Nephron (organoid): ENCODE measurements at regions not wholly inside any gene's neighbourhood (a gene's known extent, or its start where the extent isn't known, plus 50 kb on each side); places are given as distances from the start of the nearest gene placed in this dataset.
A peak's percentile ranks its signal among the peaks of the same experiment; 100 is the strongest.

ENCODE experiments used
- H3K27ac Mint-ChIP-seq, 3 experiments: 2 replicates each; pipeline ENCODE4 v1.8.0; 2020; ENCODE audit warnings: mixed read lengths in 3 of 3, mild to moderate bottlenecking in 2 of 3, moderate library complexity in 1 of 3
- H3K27me3 Mint-ChIP-seq: 2 replicates; pipeline ENCODE4 v1.8.0; 2021; ENCODE audit warnings: low read depth, mild to moderate bottlenecking, moderate library complexity, mixed read lengths
- H3K36me3 Mint-ChIP-seq: 2 replicates; pipeline ENCODE4 v1.8.0; 2020; ENCODE audit warnings: low read depth, mixed read lengths
- H3K4me1 Mint-ChIP-seq: 2 replicates; pipeline ENCODE4 v1.8.0; 2020; ENCODE audit warnings: mixed read lengths
- H3K4me3 Mint-ChIP-seq, 3 experiments: 2 replicates each; pipeline ENCODE4 v1.8.0; 2020; ENCODE audit warnings: mild to moderate bottlenecking in 3 of 3, mixed read lengths in 3 of 3, moderate library complexity in 2 of 3
- H3K9me3 Mint-ChIP-seq: 2 replicates; pipeline ENCODE4 v1.8.0; 2020; ENCODE audit warnings: mixed read lengths
- TF ChIP-seq, protein P1 (sequence below), 3 experiments: fragments of 200-600 bp; sonication (generic); IDR thresholded peaks; one replicate each; pipeline ENCODE4 v1.5.0; 2021; ENCODE audit warnings: antibody characterized with exemption in 3 of 3; ENCODE audit not compliant: unreplicated experiment in 3 of 3

DNA sequence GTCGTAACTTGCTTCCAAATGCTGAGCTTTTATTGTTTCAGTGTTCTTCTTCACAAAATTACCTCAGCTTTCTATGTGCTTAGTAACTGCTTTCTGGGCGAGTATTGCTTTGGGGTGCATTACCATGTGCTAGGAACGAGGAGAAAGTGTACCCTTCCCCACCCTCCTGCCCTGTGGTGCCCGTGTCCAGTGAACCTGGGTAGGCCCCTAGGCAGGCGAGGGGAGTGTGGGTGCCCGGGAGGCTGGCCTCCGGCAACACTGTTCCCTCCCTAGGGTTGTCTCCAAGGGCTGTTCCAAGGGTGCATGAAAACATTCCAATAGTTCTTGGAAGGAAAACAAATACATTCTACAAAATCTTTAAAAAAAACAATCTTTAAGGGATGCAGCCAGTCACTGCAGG is 216.5 kb upstream of the SOX1 start:
- TF ChIP-seq, protein P1, sequence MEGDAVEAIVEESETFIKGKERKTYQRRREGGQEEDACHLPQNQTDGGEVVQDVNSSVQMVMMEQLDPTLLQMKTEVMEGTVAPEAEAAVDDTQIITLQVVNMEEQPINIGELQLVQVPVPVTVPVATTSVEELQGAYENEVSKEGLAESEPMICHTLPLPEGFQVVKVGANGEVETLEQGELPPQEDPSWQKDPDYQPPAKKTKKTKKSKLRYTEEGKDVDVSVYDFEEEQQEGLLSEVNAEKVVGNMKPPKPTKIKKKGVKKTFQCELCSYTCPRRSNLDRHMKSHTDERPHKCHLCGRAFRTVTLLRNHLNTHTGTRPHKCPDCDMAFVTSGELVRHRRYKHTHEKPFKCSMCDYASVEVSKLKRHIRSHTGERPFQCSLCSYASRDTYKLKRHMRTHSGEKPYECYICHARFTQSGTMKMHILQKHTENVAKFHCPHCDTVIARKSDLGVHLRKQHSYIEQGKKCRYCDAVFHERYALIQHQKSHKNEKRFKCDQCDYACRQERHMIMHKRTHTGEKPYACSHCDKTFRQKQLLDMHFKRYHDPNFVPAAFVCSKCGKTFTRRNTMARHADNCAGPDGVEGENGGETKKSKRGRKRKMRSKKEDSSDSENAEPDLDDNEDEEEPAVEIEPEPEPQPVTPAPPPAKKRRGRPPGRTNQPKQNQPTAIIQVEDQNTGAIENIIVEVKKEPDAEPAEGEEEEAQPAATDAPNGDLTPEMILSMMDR (IDR thresholded peaks at IDR 0.05; ENCODE audit: unreplicated experiment in 3 of 3): no peak
- peaks cover 34% of the 10 kb centered on the region for H3K4me1 Mint-ChIP-seq
- no peak overlapping the region for H3K27ac Mint-ChIP-seq
- H3K4me3 Mint-ChIP-seq: no peak overlapping the region
- peaks cover 3% of the 10 kb centered on the region for H3K9me3 Mint-ChIP-seq
- peaks cover 49% of the 10 kb centered on the region for H3K27me3 Mint-ChIP-seq
- no peaks in the 10 kb centered on the region for H3K36me3 Mint-ChIP-seq

DNA sequence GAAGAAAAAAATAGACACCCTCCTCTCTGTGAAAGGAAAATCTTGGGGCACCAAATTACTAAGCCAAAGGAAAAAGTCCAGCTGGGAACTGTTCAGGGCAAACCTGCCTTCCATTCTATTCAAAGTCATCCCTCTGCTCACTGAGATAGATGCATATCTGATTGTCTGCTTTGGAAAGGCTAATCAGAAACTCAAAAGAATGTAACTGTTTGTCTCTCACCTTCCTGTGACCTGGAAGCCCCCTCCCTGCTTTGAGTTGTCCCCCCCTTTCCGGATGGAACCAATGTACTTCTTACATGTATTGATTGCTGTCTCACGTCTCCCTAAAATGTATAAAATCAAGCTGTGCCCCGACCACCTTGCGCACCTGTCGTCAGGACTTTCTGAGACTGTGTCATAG is 216.0 kb upstream of the SOX1 start:
- no peak overlapping the region for H3K4me3 Mint-ChIP-seq
- no peaks in the 10 kb centered on the region for H3K36me3 Mint-ChIP-seq
- H3K27me3 Mint-ChIP-seq: peaks cover 44% of the 10 kb centered on the region
- H3K4me1 Mint-ChIP-seq: peaks cover 34% of the 10 kb centered on the region
- peaks cover 3% of the 10 kb centered on the region for H3K9me3 Mint-ChIP-seq
- H3K27ac Mint-ChIP-seq: no peak overlapping the region
- TF ChIP-seq, protein P1 (IDR thresholded peaks at IDR 0.05; ENCODE audit: unreplicated experiment in 3 of 3): no peak

DNA sequence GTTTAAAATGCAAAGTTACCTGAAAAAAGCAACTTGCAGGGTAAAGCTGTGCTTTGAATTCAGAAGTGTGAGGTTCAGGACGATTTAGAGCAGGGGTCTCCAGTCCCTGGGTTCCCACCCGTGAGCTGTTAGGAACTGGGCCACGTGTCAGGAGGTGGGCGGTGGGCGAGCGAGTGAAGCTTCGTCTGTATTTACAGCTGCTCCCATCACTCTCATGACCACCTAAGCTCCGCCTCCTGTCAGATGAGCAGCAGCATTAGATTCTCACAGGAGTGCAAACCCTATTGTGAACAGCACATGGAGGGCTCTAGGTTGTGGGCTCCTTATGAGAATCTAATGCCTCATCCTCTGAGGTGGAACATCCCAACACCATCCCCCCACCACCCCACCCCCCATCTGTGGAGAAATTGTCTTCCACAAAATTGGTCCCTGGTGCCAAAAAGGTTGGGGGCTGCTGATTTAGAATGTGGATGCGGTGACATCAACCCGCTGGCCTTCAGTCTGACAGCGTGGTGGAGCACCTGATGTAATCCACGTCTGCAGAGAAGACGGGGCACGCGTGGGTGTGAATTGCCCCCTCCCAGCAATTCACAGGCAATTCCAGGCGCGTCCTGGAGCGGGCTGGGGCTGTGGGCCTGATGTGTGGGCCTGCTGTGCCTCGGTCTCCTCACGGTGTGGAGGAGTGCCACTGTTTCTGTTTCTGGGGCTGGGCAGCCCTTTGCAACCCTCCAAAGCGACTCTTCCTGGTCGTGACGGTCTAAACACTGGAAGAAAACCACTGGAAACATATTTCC is 214.0 kb upstream of the SOX1 start:
- peaks cover 39% of the 10 kb centered on the region for H3K27me3 Mint-ChIP-seq
- H3K27ac Mint-ChIP-seq: peak overlapping the region; percentile 37 to 94 (median 72)
- peaks cover 3% of the 10 kb centered on the region for H3K9me3 Mint-ChIP-seq
- H3K4me1 Mint-ChIP-seq: peaks cover 25% of the 10 kb centered on the region
- H3K36me3 Mint-ChIP-seq: no peaks in the 10 kb centered on the region
- no peak overlapping the region for H3K4me3 Mint-ChIP-seq
- TF ChIP-seq, protein P1 (IDR thresholded peaks at IDR 0.05; ENCODE audit: unreplicated experiment in 3 of 3): no peak

DNA sequence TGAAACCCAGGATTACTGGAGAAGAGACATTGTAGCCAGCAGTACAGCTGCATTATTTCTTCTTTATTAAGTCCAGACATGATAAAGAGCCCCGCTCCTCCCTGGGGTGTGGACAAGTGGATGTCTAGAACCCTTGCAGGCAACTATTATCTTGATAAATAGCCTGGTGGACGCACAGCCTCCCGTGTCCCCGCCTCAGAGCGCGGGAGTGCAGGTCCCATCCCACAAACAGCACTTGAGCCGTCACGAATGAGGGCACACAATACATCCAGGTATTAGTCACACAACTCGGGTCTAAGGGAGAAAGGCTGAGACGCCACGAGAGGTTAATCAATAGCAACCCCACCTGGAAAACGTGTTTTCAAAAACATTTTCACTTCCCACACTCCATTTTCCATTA is 213.2 kb upstream of the SOX1 start:
- Mint-ChIP-seq H3K36me3 (no peaks in the 10 kb centered on the region), H3K4me1 (peaks cover 25% of the 10 kb centered on the region), H3K27ac (peak overlapping the region; percentile 37 to 94 (median 72)), H3K27me3 (peaks cover 39% of the 10 kb centered on the region), H3K9me3 (no peaks in the 10 kb centered on the region), H3K4me3 (peak overlapping the region in 2 of 3 experiments; percentile 28 to 45)
- TF ChIP-seq, protein P1 (IDR thresholded peaks at IDR 0.05; ENCODE audit: unreplicated experiment in 3 of 3): no peak

DNA sequence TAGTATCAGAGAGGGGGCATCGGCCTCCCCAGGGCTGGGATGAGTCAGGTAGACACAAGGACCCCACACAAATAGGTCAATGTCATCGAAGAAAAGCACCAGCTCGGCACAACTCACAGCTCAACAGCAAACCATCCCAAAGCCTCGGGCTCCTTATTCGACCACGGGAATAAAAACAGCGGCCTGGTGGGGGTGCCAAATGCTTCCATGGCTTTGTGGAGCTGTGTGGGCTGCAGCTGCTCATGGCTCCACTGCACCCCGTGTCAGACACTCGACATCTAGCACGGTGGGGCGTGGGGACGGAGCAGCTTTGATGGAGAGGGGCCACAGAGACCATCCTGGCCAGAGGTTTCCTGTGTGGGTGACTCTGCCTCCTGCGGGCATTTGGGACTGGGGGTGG is 212.5 kb upstream of the SOX1 start:
- H3K4me1 Mint-ChIP-seq: peaks cover 25% of the 10 kb centered on the region
- H3K4me3 Mint-ChIP-seq: no peak overlapping the region
- H3K36me3 Mint-ChIP-seq: no peaks in the 10 kb centered on the region
- H3K27me3 Mint-ChIP-seq: peaks cover 39% of the 10 kb centered on the region
- no peaks in the 10 kb centered on the region for H3K9me3 Mint-ChIP-seq
- TF ChIP-seq, protein P1 (IDR thresholded peaks at IDR 0.05; ENCODE audit: unreplicated experiment in 3 of 3): no peak
- H3K27ac Mint-ChIP-seq: peak overlapping the region in 1 of 3 experiments; percentile 94

DNA sequence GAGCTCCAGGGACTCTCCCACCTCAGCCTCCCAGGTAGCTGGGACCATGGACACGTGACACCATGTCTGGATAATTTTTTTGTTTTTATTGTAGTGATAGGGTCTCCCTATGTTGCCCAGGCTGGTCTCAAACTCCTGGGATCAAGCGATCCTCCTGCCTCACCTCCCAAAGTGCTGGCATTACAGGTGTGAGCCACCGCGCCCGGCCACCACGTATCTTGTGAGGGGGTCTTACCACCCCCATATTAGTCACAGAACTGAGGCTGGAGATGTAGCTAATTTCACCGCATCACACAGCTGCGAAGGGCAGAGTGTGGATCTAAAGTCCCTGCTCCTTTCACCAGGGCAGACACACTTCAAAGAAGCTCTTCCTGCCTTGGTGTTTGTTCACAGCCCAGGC is 211.8 kb upstream of the SOX1 start:
- peaks cover under 1% of the 10 kb centered on the region for H3K9me3 Mint-ChIP-seq
- TF ChIP-seq, protein P1 (IDR thresholded peaks at IDR 0.05; ENCODE audit: unreplicated experiment in 3 of 3): no peak
- H3K27me3 Mint-ChIP-seq: peaks cover 40% of the 10 kb centered on the region
- no peaks in the 10 kb centered on the region for H3K36me3 Mint-ChIP-seq
- no peak overlapping the region for H3K27ac Mint-ChIP-seq
- peaks cover 24% of the 10 kb centered on the region for H3K4me1 Mint-ChIP-seq
- no peak overlapping the region for H3K4me3 Mint-ChIP-seq
